Islet precursor cell (in vitro differentiated cells): ENCODE measurements at regions not wholly inside any gene's neighbourhood (a gene's known extent, or its start where the extent isn't known, plus 50 kb on each side); places are given as distances from the start of the nearest gene placed in this dataset.
"Not testable (repeated sequence)": the region's sequence is repeated elsewhere in the genome, so short reads cannot be mapped to it uniquely, and the experiment has no call there.

Experiments
- DNase-seq: peaks from one replicate; pipeline ENCODE4 v3.0.0-alpha.2; 2018

DNA sequence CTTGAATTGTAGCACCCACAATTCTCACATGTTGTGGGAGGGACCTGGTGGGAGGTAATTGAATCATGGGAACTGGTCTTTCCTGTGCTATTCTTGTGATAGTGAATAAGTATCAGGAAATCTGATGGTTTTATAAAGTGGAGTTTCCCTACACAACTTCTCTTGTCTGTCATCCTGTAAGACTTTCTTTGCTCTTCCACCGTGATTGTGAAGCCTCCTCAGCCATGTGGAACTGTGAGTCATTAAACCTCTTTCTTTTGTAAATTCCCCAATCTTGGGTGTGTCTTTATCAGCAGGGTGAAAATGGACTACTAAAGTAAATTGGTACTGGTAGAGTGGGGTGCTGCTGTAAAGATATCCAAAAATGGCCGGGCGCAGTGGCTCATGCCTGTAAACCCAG lies 215.6 kb downstream of the LIG4 start:
- no peak for DNase-seq

DNA sequence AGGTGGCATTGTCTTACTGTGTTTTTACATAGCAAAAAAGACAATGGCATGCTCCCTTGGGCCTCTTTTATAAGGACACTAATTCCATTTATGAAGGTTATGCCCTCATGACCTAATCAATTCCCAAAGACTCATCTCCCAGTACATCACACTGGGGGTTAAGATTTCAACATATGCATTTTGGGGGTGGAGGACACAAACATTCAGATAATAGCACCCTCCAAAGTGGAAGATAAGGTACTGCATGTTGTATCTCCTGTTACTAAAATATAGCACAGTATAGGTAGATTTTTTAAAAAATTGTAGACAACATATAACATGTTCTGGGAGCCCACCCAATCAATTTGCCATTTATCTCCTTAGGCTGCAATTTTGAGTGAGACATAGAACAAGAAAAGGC lies 221.2 kb downstream of the LIG4 start:
- DNase-seq, result no peak

DNA sequence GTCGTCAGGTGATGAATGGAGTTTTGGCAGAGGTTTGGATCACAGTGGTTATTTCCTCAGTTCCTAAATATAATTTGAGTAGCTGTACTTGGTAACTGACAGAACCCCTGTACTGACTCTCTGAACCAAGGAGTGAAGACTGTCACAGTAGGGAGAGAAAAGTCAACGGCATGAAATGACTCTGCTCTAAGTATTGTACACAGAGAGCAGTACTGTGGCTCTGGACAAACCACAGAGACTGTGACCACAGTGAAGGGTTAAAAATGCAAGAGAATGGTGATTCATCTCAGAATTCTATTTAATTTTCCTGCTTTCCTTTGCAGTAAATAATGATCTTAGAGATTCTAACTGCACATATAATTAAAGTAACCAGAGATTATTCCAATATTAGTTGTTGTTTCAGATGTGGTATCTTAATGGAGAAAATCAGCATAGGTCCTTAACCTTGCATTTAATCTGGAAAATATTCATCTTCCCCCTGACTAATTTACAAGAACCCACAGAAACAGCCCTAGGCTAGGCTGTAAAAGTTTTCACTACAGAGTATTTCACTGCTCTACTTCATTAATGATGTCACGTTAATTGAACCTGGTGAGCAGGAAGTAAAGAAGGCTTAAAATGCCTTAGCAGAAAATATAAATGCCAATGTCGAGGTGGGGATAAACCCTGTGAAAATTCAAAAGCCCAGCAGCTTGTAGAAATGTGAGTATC lies 221.9 kb downstream of the LIG4 start:
- DNase-seq, result no peak

DNA sequence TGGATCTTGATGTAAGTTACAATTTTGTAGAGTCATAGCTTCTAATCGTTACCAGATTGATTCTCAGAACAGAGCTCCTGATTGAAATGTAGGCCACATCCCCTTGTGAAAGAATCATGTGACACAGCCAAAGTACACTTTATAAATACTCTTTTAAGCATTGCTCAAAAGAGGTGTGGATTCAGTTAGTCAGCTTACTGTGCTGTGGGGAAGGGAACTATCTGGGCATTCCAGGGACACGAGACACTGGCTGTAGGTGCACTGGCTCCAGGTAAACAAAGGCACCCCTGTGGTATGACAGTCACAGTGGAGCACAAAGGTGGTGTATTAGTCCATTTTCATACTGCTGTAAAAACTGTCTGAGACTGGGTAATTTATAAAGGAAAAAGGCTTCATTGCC lies 222.8 kb downstream of the LIG4 start:
- DNase-seq, result peak; percentile 63

DNA sequence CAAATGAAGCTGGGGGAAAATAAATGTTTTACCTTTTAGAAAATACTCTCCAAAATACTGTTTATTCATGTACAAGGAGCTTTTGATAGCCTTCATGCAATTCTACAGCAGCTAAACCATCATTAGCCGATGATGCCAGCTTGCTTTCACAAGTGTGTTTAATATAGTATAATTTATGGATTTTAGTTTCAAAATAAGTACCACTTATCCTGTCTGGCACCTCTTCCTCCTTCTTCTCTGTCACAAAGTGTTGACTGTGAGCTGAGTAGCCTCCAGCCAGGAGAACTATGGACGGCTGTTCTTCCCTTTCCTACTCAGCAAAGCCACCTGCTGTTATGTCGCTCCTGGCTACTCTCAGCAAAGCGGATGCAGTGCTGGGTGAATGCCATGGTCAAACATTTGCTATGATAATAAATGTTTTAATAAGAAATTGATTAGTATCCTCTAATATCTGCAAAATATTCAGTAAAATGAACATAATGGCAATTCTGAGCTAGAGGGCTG lies 238.2 kb downstream of the LIG4 start:
- no peak for DNase-seq

DNA sequence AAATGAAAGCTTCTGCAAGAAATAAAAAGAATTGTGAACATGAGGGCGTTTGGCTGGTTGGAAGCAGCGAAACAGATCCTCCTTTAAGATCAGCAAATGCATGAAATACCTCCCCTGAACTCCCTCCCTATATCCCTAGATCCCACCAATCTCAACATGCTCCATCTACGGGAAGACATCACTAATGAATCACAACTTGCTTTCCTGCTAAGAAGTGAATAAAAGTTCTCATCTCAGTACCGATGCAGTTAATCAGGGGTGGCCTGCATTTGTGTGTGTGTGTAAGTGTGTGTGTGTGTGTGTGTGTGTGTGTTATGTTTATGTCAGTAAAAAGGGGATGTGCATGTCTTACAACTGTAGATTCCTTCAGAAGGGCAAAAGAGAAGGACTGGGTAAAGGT lies 238.7 kb downstream of the LIG4 start:
- DNase-seq, result no peak

DNA sequence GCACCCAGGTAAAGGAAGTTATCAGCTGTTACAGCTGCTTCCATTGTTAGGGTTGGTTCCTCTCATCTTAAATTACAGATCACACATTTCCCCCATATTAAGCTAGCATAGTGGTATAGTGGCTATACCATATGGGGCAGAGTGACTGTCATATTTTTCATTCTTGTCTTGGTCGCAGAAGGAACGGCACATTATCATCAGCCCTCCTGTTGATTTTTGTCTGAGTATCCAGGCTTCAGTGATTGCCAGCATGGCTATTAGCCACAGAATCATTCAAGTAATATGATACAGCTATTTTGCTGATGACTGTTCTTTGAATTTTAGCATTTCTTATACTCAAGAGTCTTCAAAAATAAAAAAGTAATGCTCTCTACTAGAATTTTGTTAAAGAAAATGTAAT lies 240.9 kb downstream of the LIG4 start:
- DNase-seq, result no peak

DNA sequence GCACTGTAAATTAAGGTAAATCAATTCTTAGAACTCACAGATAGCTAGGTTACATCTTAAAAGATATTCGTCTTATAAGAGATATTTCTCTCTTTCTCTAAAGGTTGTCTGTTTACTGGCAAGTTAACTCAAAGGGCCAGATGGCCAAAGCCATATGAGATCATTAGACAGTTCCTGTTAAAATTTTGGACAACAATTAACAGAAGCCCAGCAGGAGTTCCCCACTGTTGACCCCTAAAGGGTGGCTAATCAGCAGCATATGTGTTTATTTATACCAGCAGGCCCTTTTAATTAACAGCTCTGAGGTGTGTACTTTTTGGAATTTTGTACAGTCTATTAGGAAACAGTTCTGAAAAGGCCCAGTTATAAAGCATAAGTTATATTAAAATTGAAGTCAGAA lies 245.8 kb downstream of the LIG4 start:
- no peak for DNase-seq

DNA sequence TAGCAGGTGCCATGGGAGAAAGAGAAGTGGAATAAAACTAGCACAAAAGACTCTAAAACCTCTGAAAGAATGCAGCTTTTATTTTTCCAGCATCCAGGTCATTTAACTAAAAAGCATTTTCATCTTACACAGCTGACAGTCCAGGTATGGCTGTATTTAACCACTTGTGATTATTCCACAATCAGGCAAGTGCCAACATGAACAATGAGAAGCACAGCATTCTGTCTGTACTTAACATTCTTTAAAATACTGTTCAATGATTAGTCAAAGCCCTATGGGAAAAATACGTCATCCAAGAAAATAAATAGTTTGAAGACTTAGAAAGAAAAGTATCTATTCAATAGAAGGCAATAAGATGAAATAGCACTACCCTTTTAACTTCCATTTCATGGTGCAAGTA lies 246.9 kb downstream of the LIG4 start:
- no peak for DNase-seq

DNA sequence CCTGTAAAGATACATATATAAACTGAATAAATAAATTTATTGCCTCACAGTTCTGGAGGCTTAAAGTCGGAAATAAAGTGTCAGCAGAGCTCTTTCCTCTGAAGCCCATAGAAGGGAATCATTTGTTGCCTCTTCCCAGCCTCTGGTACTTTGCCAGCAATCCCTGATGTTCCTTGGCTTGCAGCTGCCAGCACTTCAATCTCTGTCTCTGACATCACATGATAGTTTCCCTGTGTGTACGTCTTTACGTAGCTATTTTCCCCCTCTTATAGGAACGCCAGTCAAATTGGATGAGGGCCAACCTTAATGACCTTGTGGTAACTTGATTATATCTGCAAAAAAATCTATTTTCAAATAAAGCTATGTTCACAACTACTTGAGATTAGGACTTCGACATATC lies 250.9 kb downstream of the LIG4 start:
- DNase-seq, result no peak

DNA sequence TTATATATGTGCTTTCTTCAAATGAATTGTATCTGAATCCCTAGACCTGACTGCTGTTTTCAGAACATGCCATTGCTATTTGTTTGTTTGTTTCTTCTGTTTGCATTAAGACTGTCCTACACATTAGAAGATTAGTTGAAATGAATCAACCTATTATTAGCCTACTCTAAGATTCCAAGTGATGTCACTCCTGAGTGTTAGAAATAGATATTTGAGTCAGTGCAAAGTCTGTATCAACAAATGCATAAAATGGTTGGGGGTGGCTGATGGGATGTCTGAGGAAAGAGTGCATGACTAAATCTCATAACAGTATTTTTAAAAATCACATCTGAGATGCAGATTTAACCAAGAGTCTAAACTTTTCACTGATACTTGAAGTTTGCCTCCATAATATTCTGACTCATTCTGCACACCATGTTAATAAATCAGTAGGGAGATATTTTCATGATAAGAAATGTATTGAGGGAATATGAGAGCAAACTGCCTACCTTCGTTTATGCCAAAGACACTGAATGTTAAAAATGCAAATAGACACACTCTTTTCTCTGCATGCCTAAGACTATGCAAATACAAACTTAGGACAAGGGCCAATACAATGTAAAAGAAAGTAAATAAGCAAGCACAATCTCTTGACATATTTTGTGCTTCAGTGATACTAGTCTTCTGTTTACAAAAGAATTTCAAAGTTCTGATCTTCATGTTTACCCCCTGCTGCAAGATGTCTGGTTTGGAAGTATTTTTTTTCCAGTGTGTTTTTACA lies 253.3 kb downstream of the LIG4 start:
- DNase-seq, result no peak

DNA sequence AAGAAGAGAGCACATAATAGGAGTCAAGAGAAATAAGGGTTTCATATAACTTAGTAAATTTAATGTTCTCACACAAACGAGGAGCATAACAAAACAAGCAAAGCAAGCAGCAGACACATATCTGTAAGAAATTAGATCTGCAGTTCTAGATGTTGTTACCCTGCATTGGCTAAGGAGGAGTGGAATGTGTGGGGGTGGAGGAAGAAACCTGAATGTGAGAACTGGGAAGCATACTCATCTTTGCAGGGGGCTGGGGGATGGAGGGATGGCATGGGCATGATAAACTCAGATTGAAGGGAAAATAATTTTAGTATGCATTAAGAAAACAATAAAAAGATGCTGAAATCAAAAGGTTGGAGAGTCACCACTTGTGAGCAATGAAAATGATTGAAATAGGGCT lies 255.0 kb downstream of the LIG4 start:
- no peak for DNase-seq

DNA sequence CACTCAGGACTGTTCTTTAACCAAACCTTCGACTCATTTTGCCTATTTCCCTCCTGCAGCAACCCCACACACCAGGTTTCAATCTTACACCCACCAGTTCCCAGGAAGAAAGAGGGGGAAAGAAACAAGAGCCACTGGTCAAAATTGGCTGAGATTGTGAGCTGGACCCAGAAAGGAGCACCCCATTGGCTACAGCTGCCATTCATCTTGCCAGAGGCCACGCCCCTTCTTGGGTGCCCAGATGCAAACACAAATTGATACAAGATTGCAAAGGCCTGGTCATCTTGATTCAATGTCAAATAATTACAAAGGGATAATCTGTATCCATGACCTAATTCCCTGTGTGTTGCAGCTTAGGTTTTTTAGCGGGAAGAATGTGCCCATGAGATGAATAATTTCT lies 258.4 kb downstream of the LIG4 start:
- no peak for DNase-seq

DNA sequence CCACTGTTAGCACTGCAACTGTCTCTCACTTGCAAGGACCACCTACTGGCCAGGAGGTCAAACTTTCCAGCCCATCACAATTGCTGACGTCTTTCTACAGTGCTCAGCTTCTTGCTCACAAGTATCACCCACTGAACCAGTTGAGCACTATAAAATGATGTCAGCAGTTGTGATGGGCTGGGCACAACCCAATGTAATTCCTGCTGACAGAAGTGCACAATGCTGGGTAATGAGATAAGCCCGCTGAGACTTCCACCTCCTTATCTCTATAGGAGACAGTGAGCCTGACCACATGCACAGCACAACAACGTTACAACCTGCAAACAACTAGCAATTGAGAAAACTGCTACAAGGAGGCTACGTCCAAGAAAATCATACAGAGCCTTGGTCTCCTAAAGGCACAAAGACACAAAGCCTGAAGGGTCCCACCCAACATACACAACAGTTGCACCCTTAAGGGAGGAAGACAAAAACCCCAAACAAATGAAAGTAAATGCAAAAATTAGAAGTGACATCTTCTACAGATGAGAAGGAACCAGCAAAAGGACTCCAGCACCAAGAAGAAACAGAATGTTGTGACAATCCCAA lies 273.2 kb downstream of the LIG4 start:
- DNase-seq, result peak; percentile 53

DNA sequence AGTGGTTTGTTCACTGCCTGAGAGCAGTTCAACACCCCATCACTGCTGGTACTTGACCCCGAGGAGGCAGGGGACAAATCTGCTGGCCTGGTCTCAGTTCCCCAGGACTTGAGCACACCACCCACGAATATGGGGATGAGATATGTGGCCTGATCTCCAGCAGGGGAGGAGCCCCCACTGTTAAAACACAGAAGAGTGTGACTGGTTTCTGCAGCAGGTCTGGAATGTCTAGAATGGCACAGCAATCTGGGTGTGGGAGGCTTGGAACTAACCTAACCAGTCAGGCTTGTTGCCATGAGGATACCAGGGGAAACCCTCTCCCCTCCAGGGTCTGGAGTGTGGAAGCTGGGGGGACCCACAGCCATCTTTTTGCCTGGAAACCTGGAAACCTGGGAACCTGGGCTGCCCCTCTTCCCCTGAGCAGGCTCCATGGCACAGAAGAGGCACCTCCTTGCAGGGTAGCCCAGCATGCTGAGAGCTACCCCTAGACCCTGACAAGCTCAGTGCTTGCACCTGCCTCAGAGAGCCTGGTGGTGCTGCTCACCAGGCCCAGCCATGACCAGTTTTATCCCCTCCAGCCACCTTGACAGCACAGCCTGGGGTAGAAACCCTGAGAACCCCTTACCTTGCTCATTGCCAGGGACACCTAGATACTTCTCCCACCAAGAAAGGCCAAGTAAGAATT lies 273.8 kb downstream of the LIG4 start:
- peak; percentile 79 for DNase-seq

DNA sequence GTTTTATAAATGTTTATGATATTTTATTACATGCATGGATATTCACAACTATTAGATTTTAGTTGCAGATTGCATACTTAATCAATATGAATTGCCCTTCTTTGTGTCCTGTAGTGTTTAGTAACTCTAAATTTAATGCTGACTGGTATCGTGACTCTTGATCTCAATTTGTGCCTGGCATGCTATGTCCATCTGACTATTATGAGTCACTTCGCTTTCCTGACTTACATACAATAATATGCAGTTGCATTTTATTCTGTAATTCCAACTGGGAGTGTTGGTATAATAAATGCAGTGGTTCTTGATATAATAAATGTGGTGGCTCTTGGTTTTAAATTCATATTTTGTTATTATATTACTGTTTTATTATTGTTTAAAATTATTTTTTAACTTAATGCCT lies 277.5 kb downstream of the LIG4 start:
- no peak for DNase-seq

DNA sequence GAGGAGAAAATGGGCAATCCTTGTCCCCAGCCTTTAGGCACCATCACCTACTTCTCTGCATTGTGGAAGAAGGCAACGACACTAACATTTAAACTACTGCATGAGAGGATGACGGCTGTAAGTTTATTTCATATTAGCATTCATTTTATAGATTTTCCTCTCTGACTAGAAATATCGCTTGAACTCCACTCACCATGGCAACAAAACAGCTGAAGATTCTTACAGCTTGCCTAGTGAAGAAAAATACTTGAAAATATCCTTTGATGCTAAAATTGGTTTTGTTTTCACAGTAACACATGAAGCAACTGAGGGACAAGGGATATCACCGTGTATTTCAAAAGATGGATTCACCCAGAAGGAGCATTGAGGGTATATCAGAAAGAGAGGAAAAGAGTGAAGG lies 284.3 kb downstream of the LIG4 start:
- no peak for DNase-seq

DNA sequence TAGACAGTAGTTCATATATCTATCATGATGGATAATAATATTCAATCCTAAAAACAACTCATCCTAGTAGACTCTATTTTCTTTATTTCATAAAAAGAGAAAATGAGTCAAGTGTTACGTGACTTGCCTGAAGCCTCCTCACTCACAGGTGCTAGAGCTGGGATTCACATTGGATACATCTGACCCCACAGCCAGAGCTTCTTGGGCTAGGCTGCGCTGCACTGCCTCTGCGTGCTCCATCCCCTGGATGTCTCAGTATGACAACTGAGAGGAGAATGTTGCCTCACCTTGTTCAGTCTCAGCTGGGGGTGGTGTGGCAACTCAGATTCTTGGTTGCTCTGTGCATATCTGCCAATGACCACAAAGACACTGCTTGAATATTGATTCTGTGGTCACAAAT lies 286.6 kb downstream of the LIG4 start:
- no peak for DNase-seq

DNA sequence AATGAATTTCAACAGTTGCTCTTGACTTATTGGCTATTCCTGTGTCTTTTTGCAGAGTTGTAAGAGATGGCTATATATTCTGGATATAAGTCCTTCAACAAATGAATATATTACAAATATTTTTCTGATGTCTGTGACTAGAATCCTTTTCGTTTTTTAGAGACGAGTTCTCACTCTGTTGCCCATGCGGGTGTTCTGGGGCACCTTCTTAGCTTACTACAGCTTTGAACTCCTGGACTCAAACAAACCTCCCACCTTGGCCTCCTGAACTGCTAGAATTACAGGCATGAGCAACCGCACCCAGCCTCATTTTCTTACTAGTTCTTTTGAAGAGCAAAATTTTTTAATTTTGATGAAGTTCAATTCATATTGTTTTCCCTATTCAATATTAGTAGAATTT lies 287.8 kb downstream of the LIG4 start:
- DNase-seq, result no peak

DNA sequence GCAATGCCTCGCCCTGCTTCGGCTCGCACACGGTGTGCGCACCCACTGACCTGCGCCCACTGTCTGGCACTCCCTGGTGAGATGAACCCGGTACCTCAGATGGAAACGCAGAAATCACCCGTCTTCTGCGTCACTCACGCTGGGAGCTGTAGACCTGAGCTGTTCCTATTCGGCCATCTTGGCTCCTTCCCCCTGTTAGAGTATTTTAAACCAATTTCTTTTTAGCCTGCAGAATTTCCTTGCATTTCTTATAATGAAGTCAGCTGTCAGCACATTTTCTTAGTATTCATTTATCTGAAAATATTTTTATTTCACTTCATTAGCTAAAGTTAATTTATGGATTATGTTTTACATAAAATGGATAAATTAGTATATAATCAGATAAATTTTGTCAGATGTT lies 288.8 kb downstream of the LIG4 start:
- DNase-seq, result not testable (repeated sequence)

DNA sequence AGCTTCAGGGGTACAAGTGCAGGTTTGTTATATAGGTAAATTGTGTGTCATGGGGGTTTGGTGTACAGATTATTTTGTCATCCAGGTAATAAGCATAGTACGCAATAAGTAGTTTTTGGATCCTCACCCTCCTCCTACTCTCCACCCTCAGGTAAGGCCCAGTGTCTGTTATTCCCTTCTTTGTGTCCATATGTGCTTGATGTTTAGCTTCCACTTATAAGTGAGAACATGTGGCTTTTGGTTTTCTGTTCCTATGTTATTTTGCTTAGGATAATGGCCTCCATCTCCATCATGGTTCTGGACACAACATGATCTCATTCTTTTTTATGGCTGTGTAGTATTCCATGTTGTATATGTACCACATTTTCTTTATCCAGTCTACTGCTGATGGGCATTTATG lies 298.4 kb downstream of the LIG4 start:
- DNase-seq, result not testable (repeated sequence)

DNA sequence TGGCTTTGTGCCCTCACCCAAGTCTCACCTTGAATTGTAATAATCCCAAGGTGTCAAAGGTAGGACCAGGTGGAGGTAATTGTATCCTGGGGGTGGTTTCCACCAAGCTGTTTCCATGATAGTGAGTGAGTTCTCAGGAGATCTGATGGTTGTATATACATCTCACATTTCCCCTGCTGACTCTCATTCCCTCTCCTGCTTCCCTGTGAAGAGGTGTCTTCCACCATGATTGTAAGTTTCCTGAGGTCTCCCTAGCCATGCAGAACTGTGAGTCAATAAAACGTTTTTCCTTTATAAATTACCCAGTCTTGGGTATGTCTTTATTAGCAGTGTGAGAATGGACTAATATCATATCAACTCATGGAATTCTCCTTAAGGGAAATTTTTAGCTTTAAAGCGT lies 302.6 kb downstream of the LIG4 start:
- no peak for DNase-seq

DNA sequence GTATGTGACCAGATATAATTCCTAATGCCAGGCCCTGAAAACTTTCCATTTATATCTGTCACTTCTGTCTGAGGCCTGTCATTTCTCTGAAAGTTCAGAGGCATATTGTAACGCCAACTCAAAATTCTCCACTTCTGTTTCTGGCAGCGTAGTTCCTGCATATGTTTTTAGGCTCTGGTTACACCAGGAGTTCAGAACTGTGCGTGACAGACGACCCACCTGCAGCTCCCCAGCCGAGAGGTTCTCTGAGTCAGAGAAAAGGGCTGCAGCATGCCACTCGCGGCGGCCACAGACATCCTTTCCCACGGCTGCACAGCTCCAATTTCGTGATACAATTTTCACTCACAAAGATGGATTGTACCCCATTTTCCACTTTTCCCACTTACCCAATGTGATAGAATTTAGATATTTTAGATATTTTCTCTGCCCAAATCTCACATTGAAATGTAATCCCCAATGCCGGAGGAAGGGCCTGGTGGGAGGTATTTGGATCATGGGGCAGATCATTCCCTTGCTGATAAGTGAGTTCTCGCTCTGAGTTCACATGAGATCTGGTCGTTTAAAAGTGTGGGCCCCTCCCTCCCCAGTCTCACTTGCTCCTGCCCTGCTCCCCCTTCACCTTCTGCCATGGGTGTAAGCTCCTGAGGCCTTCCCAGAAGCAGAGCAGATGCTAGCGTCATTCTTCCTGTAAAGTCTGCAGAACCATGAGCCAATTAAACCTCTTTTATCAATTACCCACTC lies 308.1 kb downstream of the LIG4 start:
- no peak for DNase-seq
